ENCODE measurements at regions not wholly inside any gene's neighbourhood (a gene's known extent, or its start where the extent isn't known, plus 50 kb on each side); places are given as distances from the start of the nearest gene placed in this dataset.
"Not testable (repeated sequence)": the region's sequence is repeated elsewhere in the genome, so short reads cannot be mapped to it uniquely, and the experiment has no call there.

- no peak for DNase-seq
Measured at GRCh38 chr1:201639826-201640225, 100.9 kb downstream of the NAV1 start.

GRCh38 chr1:201640624-201641023 lies 101.7 kb downstream of the NAV1 start:
- no peak for DNase-seq

GRCh38 chr1:201641524-201642253 lies 102.8 kb downstream of the NAV1 start:
- no peak for DNase-seq

GRCh38 chr1:201643835-201644104 lies 104.8 kb downstream of the NAV1 start:
- DNase-seq: no peak

- DNase-seq: no peak
Measured at GRCh38 chr1:201644197-201644596, 105.3 kb downstream of the NAV1 start.

GRCh38 chr1:201645000-201645399 lies 106.1 kb downstream of the NAV1 start:
- not testable (repeated sequence) for DNase-seq

GRCh38 chr1:201645956-201646355 lies 107.0 kb downstream of the NAV1 start:
- DNase-seq: no peak

GRCh38 chr1:201646411-201647022 lies 107.6 kb downstream of the NAV1 start:
- no peak for DNase-seq

- DNase-seq: no peak
Measured at GRCh38 chr1:201647094-201647493, 108.2 kb downstream of the NAV1 start.

- DNase-seq: no peak
Measured at GRCh38 chr1:201647722-201648065, 108.8 kb downstream of the NAV1 start.

GRCh38 chr1:201648066-201648906 lies 109.4 kb downstream of the NAV1 start:
- no peak for DNase-seq

- no peak for DNase-seq
Measured at GRCh38 chr1:201648907-201649721, 110.2 kb downstream of the NAV1 start.

GRCh38 chr1:201649761-201650622 lies 111.1 kb downstream of the NAV1 start:
- no peak for DNase-seq

- DNase-seq: no peak
Measured at GRCh38 chr1:201650623-201650933, 111.7 kb downstream of the NAV1 start.

GRCh38 chr1:201652181-201652580 lies 113.3 kb downstream of the NAV1 start:
- no peak for DNase-seq

GRCh38 chr1:201653233-201653632 lies 114.3 kb downstream of the NAV1 start:
- DNase-seq: peak; percentile 44

GRCh38 chr1:201653883-201654282 lies 115.0 kb downstream of the NAV1 start:
- DNase-seq: no peak

GRCh38 chr1:201655243-201655642 lies 116.3 kb downstream of the NAV1 start:
- DNase-seq: no peak

- DNase-seq: no peak
Measured at GRCh38 chr1:201655910-201656309, 117.0 kb downstream of the NAV1 start.

GRCh38 chr1:201656311-201657032 lies 117.5 kb downstream of the NAV1 start:
- DNase-seq: no peak

GRCh38 chr1:201659572-201659971 lies 120.6 kb downstream of the NAV1 start:
- no peak for DNase-seq

Data from RPMI8226 (cell line).